Cardiac septum (tissue), 1 donor: ENCODE measurements at regions not wholly inside any gene's neighbourhood (a gene's known extent, or its start where the extent isn't known, plus 50 kb on each side); places are given as distances from the start of the nearest gene placed in this dataset.
"Not testable (repeated sequence)": the region's sequence is repeated elsewhere in the genome, so short reads cannot be mapped to it uniquely, and the experiment has no call there.

Source experiments
- DNase-seq: peaks from one replicate; pipeline ENCODE4 v3.0.0-alpha.2; 2020; ENCODE audit warnings: low spot score
- intact Hi-C: fragments of 100-400 bp; cut with DNase I; formaldehyde crosslinking; loops from one replicate; pipeline ENCODE4 v1.14.0; 2022
- donor health status: DM: no; HTN: no; CAD: no.

GRCh38 chr16:88303405-88303804, 79.4 kb upstream of the ZNF469 start:
- DNase-seq, result no peak
- intact Hi-C loops, result loop anchor here (10.0 kb wide), 1 partner anchor 109 kb away; no protein-coding TSS in a partner anchor

DNA sequence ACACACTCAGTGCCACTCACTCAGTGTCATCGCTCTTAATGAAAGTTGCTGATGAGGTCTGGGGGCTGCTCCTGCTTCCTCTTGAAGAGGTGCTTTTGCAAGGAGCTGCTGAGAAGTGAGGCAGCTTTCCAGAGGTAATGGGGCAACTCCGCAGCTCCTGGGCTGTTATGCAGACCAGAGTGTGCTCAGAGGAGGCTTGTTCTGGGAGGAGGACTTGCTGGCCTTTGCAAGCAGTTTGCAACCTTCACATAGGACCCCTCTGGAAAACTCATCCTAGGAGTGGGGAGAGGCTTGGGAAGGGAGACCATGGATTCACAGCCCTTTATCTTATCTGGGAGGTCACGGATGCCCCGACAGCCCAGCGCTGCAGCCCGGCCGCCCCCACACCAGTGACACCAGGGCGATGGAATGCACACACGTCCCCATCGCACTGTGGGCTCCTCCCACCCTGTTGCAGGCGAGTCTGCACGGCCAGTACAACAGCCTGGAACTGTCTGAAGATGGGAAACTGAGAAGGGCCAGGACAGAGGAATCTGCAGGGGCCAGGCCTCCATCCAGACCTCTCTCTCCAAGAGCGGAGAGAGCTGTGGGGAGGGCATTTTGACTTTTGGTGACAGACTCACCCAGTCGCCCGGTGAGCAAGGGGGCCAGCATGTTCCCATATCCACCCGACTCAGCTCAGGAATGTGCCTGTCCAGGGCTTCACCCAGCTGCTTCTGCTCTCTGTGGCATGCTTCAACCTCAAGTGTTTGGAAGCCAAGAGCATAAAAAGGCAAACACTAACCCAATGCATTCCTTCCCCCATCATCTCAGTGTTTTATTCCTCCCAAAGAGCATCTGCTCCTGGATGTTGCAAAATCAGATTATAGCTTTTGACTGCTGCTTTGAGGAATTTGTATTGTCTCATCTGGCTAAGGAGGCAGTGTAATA, 78.6 kb upstream of the ZNF469 start:
- intact Hi-C loops, result loop anchor here (10.0 kb wide), 1 partner anchor 109 kb away; no protein-coding TSS in a partner anchor
- DNase-seq, result no peak

DNA sequence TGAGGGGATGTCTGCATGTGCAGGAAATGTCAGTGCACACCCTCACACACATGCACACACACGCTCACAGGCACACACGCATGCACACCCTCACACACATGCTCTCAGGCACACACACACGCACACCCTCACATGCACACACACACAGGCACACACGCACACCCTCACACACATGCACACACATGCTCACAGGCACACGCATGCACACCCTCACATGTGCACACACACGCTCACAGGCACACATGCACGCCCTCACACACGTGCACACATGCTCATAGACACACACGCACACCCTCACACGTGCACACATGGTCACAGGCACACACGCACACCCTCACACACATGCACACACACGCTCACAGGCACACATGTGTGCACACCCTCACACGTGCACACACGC, 77.6 kb upstream of the ZNF469 start:
- intact Hi-C loops, result loop anchor here (10.0 kb wide), 1 partner anchor 110 kb away; no protein-coding TSS in a partner anchor
- no peak for DNase-seq

DNA sequence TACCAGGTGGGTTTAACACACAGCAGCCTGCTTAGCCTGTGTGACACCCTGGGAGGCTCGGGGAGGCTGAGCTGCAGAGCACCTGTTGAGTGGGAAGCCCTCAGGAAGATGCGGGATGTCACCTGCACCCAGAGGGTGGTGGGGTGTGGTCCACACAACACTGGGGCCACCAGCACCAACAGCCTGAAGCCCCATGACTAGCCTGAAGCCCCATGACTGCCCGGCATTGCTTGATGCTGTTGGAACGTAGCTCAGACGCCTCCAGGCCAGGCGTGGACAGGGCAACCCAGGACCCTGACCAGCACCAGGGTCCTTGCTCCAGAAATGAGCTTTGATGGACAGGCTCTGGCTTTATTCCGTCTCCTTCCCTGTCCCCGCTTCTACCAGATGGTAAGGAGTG, 76.3 kb upstream of the ZNF469 start:
- DNase-seq, result no peak
- intact Hi-C loops, result loop anchor here (10.0 kb wide), 1 partner anchor 112 kb away; no protein-coding TSS in a partner anchor

GRCh38 chr16:88306860-88307545, 75.8 kb upstream of the ZNF469 start:
- no peak for DNase-seq
- intact Hi-C loops, result loop anchor here (10.0 kb wide), 1 partner anchor 112 kb away; no protein-coding TSS in a partner anchor

DNA sequence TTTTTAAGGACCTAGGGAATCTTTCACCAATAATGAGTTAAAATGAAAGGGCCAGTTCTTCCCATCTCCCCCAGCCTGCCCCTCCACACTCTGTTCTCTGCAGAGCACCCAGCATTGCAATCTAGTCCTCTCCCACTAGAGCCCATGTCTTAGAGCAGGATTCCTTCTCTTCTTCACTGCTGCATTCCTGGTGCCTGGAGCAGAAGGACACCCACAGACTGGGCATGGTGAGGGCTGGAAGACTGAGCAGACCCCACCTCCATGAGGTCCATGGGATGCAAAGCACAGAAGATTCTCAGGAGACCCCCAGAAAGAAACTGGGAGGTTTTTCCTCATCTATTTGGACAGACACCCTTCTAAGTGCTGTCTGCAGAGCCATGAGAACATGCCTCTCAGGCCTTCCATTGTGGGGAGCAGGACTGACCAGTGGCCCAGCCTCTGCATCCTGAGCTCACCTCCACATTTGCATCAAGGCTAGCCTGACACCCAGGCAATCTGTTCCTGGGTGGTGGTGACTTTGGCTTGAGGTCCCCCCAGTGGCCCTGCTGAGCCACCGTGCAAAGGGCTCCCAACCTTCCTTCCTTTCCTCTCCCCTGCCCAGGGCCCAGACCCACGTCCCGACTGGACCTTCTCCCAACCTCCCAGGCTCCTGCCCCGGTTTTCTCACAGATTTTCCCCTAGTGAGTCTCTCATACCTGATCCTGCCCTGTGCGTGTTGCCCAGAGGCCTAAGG, 74.2 kb upstream of the ZNF469 start:
- DNase-seq, result no peak
- intact Hi-C loops, result loop anchor here (10.0 kb wide), 1 partner anchor 114 kb away; no protein-coding TSS in a partner anchor

- no peak for DNase-seq
- intact Hi-C loops, result loop anchor here (10.0 kb wide), 1 partner anchor 115 kb away; no protein-coding TSS in a partner anchor
Measured at GRCh38 chr16:88309174-88309907, 73.4 kb upstream of the ZNF469 start.

DNA sequence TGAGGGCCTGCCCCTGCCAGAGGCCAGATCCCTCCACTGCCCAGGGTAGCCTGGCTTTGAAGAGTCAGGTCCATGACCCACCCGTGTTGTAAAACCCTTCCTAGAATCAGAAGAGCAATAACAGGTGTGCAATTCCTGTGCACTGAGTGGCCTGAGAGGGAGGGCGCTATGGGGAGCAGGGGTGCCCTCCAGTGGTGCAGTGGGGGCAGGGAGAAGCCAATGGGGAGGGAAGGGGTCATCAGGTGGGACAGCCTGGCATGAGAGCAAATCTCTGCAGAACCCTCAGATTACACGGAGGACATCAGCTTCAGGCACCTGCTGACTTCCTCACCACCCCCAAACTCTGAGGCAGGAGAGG, 72.9 kb upstream of the ZNF469 start:
- intact Hi-C loops, result loop anchor here (10.0 kb wide), 1 partner anchor 115 kb away; no protein-coding TSS in a partner anchor
- no peak for DNase-seq

- no peak for DNase-seq
Measured at GRCh38 chr16:88310796-88311605, 71.8 kb upstream of the ZNF469 start.

DNA sequence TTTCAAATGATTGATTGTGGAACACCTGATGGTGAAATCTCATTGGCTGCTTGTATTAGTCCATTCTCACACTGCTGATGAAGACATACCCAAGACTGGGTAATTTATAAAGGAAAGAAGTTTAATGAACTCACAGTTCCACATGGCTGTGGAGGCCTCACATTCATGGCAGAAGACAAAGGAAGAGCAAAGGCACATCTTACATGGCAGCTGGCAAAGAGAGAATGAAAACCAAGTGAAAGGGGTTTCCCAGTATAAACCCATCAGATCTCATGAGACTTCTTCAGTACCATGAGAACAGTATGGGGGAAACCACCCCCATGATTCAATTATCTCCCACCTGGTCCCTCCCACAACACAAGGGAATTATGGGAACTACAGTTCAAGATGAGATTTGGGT, 70.9 kb upstream of the ZNF469 start:
- DNase-seq, intact Hi-C loops: not testable (repeated sequence)

More at GRCh38 chr16:88310796-88311605, 71.8 kb upstream of the ZNF469 start:
- intact Hi-C loops, result no loop called here

DNA sequence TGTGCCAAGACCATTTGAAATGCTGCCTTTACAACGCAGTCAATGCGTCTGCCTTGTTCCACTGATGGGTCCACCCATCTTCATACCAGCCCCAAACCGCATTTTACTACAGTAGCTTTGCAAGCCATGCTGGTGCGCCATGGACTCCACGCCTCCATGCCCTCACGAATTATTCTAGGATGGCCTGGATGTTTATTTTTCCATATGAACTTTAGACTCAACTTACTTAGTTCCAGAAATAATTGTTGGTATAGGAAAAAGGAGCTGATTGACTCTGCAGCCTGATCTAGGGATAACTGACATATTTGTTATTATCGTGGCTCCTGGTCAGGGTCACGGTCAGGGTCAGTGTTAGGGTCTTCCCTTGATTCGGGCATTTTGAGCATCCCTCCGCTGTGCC, 70.0 kb upstream of the ZNF469 start:
- DNase-seq, result no peak
- intact Hi-C loops, result no loop called here

DNA sequence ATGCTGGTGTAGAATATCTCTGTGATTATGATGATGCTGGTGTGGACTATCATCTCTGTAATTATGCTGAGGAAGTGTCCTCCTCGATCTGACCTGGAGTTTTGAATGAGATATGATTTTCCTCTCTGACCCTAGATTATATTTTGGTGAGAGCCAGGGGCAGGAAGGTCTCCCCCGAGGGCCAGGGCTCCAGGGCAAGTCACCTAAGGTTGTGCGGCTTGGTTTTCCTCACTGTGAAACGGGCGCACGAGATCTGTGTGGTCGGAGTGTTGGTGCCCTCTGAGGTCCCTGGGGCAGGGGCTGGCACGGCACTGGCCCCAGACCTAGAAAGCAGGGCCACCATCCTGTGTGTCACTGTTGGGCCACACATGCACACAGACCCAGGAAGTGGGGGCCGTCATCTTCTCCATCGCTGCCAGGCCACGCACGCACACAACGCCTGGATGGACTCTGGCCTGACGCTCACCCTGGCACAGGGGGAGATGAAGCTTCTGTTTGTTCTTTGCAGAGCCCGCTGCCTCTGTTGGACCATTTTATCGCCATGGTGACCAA, 67.7 kb upstream of the ZNF469 start:
- no peak for DNase-seq

DNA sequence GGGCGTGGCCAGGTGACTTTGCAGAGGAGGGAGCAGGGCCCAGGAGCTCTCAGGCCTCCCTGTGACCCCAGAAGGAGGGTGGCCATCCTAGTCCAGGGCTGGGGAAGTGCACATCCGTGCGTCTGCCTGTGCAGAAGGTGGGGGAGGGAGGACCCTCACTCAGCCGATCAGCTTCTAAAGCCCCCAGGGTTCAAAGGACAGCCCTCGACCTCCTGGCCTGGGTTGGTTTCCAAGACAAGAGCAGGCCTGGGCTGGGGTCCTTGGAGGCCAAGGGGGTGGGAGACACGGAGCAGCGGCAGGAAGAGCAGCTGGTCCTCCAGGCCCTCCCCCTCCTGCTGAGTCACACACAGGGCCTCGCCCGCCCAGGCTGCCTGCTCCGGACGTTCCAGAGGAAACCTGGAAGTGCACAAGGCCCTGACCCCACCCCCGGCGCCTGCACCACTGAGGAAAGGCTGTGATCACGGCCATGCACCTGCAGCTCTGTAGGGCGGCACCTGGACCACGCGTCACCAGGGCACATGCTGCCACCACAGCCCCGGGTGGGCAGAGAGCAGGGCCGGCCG, 67.1 kb upstream of the ZNF469 start:
- no peak for DNase-seq

More for the DNA sequence above, 67.7 kb upstream of the ZNF469 start:
- intact Hi-C loops, result no loop called here

DNA sequence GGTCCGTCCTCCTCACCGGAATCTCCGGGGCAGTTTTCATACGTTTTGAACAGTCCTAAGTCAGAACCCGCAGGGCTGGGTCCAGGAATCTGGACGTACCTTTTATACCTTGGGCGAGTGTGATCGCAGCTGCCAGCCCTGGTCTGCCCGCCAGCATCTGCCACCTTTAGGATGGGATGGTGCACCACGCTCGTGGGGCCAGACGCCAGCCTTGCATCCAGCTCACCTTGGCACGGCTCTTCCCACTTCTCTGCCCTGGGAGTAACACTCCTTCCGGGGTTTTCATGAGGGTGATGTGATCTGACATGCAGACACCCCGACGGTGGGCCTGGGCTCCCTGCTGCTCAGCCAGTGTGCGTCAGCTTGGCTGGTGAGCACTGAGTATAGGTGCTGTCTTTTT, 66.6 kb upstream of the ZNF469 start:
- intact Hi-C loops, result no loop called here
- DNase-seq, result no peak

More for the DNA sequence above, 67.1 kb upstream of the ZNF469 start:
- intact Hi-C loops, result no loop called here

DNA sequence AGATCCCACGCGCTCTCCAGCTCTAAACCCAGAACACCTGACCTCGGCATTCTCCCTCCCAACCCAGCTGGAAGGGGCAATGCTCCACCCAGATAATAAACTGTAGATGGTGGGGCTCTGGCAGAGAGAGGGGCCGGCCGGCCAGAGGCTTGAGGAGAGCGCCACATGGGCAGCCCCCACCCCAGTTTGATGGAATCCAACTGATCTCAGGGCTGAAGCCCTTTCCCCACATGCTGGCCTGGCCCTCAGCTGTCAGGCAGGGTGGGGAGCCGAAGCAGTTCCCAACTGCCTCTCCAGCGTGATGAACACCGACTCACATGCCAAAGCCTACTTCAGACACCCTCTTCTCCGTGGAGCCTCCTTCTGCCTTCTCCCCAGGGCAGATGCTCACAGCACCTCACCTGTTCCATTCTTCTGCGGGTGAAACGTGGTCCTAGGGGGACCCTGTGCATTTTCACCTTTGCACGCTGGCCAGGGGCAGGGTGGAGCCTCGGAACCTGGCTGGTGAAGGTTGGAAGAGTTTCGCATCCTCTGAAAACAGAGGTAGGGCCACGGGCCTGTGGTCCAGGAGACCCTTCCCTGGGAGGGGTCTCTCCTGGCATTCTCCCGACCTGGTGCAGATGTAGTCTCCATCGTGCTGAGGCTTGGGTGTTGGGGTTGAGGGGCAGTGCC, 65.7 kb upstream of the ZNF469 start:
- DNase-seq, result no peak
- intact Hi-C loops, result no loop called here

DNA sequence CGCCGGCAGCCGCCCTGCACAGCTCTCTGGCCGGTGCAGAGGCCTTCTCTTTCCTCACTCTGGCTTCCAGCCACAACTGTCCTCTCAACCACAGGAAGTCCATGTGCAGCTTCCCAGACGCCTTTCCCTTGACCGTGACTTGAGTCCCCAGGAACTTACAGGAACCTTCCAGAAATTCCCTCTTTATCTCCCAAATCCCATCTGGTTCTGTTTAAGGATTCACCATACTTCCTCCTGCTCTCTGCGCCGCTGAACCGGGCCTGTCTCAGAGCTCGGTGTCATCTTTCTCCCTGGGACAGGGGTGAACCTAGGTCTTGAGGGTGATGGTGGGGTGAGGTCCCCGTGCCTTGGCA, 65.2 kb upstream of the ZNF469 start:
- DNase-seq, result no peak
- intact Hi-C loops, result no loop called here

DNA sequence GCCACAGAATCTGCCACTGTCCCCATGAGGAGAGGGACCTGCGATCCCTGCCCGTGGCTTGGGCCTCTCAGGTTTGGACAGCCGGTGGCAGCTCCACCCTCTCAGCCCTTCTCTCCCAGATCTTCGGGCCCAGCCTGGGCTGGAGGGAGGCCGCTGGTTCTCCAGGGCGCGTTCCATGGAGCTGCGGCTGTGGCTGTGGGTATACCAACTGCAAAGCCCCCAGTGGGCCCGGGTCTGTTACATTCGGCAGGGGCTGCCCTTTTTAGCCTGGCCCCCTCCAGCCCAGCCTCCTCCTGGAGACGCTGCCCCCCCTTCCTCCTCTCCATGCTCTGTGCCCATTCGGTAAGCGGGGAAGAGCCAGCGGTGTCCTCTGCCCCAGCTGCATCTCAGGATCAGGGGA, 64.7 kb upstream of the ZNF469 start:
- intact Hi-C loops, result no loop called here
- DNase-seq, result no peak
